HL-60/S4 treated with phorbol 12-myristate 13-acetate at 8.2 ng/mL for 4 days and 3 days (cell line): ENCODE measurements at regions not wholly inside any gene's neighbourhood (a gene's known extent, or its start where the extent isn't known, plus 50 kb on each side); places are given as distances from the start of the nearest gene placed in this dataset.

ENCODE experiments used
- in situ Hi-C: fragments of 300-500 bp; cut with MboI; formaldehyde crosslinking; loops from 2 replicates; pipeline ENCODE4 v1.15.0; 2022; ENCODE audit warnings: low sequenced_read_pairs

DNA sequence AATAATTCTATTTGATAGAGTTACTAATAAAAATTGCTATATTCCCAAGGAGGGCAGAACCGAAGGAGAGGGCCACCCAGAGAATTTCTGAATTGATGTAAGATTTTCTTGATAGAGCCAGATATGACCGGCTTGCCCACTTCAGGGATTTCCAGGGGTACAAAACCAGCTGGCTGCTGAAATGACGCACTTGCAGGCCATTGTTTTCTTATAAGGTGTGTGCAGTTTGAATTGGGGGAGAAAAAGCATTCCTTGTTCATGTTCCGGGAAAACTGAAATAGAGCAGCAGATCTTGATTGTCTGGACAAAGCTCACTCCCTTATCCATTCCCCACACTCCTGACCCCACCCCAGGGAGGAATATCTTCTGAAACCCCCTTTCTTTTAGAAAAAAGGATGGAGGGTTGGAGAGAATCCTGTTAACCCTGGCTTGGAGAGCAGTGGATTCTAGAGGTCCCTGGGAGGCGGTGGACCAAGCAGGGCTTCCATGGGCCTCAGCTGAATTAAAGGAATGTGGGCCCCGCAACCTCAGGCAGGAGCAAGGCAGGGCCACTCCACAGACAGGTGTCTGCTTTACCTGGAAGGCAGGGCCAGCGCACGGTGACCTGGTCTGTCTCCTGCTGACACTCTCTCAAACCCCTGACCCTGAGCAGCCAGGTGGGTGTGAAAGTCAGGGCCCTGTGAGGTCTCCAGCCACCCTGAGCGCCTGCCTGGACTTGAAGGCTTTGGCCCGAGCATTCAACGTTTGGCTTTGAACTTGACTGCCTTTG is 96.4 kb downstream of the TMEM170B start:
- in situ Hi-C loops: no loop called here

DNA sequence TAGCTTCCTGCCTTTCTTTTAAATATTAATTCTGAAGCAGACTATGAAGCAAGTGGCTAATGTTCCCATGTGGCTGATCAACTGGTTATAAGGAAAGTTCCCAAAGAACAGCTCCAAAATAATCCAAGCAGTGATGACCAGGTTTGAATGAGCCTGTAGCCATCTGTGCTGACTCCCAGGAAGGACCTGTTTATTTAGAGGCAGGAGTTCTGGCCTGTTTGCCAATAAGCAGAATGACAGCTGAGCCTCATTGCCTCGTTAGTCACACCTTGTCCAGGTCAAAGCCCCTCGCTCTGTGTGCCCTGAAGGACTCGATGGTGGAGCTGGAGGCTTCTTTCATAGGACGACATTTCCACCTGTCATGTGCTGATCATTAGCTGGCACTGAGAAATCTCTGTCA is 97.4 kb downstream of the TMEM170B start:
- in situ Hi-C loops: no loop called here

- in situ Hi-C loops: no loop called here
These were observed 98.6 kb downstream of the TMEM170B start for GRCh38 chr6:11636121-11636520.

DNA sequence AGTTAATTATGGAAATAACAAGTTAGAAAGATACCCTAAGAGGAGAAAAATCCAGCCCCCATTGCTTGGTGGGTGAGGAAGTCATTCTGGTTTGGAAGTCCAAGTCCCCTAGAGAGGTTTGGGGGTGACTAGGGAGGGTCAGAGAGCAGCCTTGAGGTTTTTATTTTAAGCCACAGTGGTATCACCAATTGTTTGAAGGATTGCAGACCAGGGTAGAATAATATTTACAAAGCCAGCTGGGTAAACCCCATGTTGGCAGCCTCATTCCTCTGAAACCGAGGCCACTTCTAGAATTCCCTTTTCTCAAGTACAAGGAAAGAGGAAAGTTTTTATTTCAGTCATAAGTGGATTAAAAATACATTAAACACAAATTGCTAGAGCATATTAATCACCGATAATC is 99.7 kb downstream of the TMEM170B start:
- in situ Hi-C loops: no loop called here

GRCh38 chr6:11639376-11640235 is 102.1 kb downstream of the TMEM170B start:
- in situ Hi-C loops: no loop called here

DNA sequence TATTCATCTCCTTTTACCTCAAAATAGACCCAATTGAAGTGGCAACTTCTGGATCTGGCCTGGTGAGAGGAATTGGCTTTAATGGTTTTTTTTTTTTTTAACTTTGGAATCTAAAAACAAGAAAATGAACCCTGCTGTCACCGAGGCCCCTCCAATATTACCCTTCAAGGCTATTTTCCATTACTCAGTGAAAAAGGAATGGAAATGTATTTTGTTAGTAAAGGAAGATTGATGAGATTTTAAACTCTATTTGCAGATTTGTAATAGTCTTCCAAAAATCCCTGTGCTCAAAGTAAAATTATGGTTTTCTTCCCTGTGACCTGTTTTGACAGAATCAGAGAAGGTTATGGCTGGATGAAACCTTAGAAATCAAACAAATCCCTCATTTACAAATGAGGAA is 102.9 kb downstream of the TMEM170B start:
- in situ Hi-C loops: no loop called here

DNA sequence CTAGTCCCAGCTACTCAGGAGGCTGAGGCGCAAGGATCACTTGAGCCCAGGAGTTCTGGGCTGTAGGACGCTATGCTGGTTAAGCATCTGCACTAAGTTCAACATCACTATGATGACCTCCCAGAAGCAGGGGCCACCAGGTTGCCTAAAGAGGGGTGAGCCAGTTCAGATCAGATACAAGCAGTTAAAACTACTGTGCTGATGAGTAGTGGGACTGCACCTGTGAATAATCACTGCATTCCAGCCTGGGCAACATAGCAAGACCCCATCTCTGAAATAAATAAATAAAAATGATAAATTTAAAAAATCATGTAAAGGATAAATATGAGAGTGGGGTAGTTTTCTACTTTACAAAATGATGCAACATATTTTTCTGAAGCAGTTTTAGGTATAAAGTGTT is 106.5 kb downstream of the TMEM170B start:
- in situ Hi-C loops: no loop called here

DNA sequence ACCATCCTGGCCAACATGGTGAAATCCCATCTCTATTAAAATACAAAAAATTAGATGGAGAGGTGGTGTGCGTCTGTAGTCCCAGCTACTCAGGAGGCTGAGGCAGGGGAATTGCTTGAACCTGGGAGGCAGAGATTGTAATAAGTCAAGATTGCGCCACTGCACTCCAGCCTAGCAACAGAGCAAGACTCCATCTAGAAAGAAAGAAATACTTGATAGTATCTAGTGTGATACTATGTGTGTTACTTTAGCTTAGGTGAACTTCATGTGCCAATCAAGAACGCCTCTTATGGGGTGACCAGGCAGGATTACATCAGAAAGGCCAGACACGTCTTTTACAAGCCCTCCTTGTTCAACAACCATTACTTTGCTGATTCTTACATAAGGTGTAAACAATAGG is 107.1 kb downstream of the TMEM170B start:
- in situ Hi-C loops: no loop called here

DNA sequence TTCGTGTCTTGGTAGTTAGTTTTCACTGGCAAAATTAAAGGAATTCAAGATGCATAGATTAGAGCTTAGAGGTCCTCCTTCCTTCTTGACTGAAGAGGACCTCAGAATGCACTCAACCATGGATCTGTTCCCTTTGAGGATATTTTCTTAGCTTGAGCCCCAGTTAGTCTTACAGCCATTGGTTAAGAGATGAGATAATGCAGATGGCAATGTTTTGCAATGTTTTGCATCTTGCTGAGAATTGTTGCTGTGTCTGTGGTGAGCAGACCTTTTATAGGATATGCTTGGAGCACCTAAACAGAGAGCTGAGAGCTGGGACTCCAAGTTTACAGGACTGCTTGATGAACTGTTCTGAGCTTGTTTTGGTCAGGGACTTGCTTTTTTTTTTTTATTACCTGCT is 107.5 kb downstream of the TMEM170B start:
- in situ Hi-C loops: no loop called here

DNA sequence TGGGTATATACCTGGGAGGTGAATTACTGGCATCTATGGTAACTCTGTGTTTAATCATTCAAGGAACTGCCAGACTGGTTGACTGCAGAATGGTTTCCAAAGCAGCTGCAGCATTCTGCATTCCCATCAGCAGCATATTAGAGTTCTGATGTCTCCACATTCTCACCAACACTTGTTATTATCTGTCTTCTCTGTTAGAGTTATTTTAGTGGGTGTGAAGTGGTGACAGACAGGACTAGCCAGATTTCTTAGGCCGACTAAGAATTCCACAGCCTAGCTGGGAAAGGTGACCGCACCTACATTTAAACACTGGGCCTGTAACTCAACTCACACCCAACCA is 110.9 kb downstream of the TMEM170B start:
- in situ Hi-C loops: no loop called here

- in situ Hi-C loops: no loop called here
These were observed 111.3 kb downstream of the TMEM170B start for GRCh38 chr6:11648889-11649288.

DNA sequence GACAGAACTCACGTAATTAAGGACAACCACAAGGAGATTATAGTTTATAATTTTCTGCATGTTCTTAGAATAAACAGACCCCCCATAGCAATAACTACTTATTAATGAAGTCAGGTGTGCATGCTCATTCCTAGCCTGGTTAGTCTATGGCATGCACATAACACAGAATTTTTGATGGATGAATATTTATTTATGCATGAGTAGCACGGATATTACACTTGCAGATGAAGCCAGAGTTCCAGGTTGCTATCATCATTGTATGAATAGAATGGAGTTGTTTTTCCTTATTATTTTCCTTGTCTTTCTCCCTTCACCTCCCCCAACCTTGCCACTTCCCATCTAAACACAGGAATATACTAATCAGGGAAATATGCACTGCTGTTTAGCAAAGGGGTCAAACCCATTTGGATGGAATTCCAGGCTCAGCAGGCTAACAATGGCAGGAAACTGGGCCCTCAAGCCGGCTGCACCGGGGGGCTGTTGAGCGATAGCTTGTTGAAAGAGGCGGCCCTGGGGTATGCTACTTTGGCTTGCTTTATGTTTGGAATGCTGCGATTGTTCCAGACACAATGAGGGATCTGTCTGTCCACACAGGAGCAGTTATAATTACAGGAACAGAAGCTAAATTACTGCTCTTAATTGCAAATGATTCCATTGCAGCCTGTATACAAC is 112.6 kb downstream of the TMEM170B start:
- in situ Hi-C loops: loop anchor here (25.0 kb wide), 1 partner anchor 637 kb away; the partner anchor contains the start of gene EDN1

DNA sequence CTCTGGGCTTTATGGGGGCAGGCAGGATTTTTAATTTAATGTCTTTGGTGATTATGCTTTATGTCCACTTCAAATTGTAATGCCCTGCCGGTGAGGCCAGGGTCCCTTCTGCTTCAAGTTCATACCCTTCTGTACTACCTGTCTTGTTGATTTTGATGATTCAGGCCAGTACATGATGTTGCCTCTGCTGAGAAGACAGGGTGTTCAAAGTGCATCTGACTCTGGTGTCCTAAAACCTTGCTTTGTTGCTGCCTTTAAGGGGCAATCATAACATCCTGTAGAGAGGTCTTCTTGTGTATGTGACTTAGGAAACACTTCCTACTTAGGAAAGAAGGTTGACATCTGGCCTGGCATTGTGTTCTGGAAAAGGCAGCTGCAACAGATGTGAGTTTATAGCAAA is 113.2 kb downstream of the TMEM170B start:
- in situ Hi-C loops: loop anchor here (25.0 kb wide), 1 partner anchor 637 kb away; the partner anchor contains the start of gene EDN1

DNA sequence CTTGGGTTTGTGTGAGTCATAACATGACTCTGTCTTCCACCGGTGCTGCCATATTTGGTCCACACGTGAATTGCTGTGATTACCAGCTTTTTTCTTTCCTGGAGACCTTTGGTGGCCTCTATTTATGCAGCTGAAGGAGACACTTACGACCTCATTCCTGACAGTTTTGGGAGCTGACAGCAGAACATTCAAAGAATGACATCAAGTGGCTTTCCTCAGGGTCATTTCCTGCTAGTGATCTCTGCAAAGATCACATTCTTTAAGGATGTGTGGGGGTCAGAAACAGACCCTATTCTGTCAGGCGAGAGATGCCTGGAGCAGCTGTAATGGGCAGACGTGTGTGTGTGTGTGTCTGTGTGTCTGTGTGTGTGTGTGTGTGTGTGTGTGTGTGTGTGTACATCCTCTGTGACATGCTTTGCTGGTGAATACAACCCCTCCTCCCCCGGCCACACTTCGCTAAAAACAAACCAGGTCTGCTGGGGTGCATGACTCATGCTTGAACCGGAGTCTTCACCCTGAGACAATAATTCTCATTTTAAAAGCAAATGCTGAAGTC is 115.6 kb downstream of the TMEM170B start:
- in situ Hi-C loops: loop anchor here (25.0 kb wide), 1 partner anchor 634 kb away; the partner anchor contains the start of gene EDN1

DNA sequence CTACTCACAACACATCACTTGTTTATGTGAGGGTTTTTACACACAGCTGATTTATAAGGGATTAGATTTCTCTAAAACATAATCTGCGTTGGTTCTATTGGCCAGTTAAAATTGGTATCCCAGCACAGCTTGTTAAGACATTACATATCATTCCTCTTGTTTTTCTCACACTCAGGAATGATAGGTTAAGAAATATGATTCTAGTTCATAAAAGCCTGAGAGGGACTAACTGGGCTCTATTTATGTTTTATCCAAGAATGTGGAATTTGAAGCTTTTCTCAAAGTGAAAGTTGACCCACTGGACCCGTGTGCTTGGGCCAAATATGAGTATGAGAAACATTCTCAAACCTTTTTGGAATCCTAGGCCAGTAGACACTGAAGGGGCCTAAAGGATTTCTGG is 117.3 kb downstream of the TMEM170B start:
- in situ Hi-C loops: loop anchor here (25.0 kb wide), 1 partner anchor 632 kb away; the partner anchor contains the start of gene EDN1

DNA sequence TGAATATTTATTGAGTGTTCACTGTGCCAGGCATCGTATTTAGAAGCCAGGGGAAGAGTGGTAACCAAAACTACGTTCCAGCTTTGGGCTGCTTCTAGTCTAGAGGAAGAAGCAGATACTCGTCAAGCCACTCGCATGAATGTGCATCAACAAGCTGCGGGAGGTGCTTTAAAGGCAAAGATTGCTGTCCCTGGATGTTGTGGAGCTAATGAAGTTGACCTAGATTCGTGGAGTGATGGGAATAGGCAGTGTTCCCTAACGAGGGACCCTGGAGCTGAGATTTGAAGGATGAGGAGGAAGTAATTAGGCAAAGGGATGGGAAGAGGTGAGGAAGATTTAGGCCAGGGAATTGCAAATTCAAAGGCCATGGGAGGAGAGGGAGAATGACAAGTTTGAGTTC is 118.9 kb downstream of the TMEM170B start:
- in situ Hi-C loops: loop anchor here (25.0 kb wide), 1 partner anchor 631 kb away; the partner anchor contains the start of gene EDN1

GRCh38 chr6:11659757-11660156 is 118.8 kb downstream of the ADTRP start:
- in situ Hi-C loops: loop anchor here (25.0 kb wide), 1 partner anchor 628 kb away; the partner anchor contains the start of gene EDN1

DNA sequence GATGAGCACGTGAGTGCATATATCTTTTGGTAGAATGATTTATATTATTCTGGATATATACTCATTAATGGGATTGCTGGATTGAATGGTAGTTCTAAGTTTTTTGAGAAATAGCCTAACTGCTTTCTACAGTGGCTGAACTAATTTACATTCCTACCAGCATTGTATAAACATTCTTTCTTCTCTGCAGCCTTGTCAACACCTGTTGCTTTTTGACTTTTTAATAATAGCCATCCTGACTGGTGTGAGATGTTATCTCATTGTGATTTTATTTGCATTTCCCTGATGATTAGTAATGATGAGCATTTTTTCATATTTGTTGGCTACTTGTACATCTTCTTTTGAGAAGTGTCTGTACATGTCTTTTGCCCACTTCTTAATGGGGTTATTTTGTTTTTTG is 116.3 kb downstream of the ADTRP start:
- in situ Hi-C loops: loop anchor here (25.0 kb wide), 1 partner anchor 625 kb away; the partner anchor contains the start of gene EDN1

GRCh38 chr6:11663519-11663918 is 115.1 kb downstream of the ADTRP start:
- in situ Hi-C loops: loop anchor here (25.0 kb wide), 1 partner anchor 624 kb away; the partner anchor contains the start of gene EDN1
